ENCODE measurements at regions not wholly inside any gene's neighbourhood (a gene's known extent, or its start where the extent isn't known, plus 50 kb on each side); places are given as distances from the start of the nearest gene placed in this dataset.

- TF ChIP-seq CTCF (IDR thresholded peaks at IDR 0.05) = no peak
- no peak for TF ChIP-seq EZH2 (IDR thresholded peaks at IDR 0.05; ENCODE audit: borderline replicate concordance, insufficient read depth, low read depth, low read length, poor library complexity, severe bottlenecking)
- no peak overlapping the region for H3K9ac ChIP-seq (ENCODE audit: low read length)
- WGBS (ENCODE audit: insufficient coverage) = no CpG with 5 or more reads among the region's 3 CpGs
- ChIA-PET POLR2A (no interaction called here), CTCF (interaction anchor here (0.5 kb wide), 1 partner anchor 462 kb away, joined by 3 read pairs; no protein-coding TSS in a partner anchor)
- no peak for ATAC-seq (ENCODE audit: low read depth)
- no peak for DNase-seq
- H3K27me3 ChIP-seq (replicated peaks in 1 of 4; ENCODE audit: control extremely low read depth in 1 of 4, control insufficient read depth in 3 of 4, insufficient read depth in 4 of 4, low read length in 3 of 4) = no peaks in the 10 kb centered on the region
- Mint-ChIP-seq H3K27me3 (no peaks in the 10 kb centered on the region), H3K9me3 (ENCODE audit: insufficient read depth) (no peaks in the 10 kb centered on the region), H3K4me1 (no peaks in the 10 kb centered on the region), H3K27ac (no peak overlapping the region), H3K4me3 (no peak overlapping the region)
- H3K4me3 ChIP-seq (ENCODE audit: control extremely low read depth in 1 of 5, extremely low read depth in 1 of 5, insufficient read depth in 1 of 5, low read depth in 2 of 5, low read length in 4 of 5) = no peak overlapping the region
- H3K36me3 ChIP-seq (replicated peaks in 1 of 2; ENCODE audit: control extremely low read depth in 1 of 2, control insufficient read depth in 1 of 2, extremely low read depth in 1 of 2, insufficient read depth in 2 of 2, low read length in 1 of 2) = no peaks in the 10 kb centered on the region
- H3K9me3 ChIP-seq (ENCODE audit: control extremely low read depth in 1 of 3, control insufficient read depth in 2 of 3, insufficient read depth in 1 of 3, low read length in 2 of 3) = no peaks in the 10 kb centered on the region
- no peaks in the 10 kb centered on the region for H3K79me2 ChIP-seq (ENCODE audit: control insufficient read depth, insufficient read depth, low read length)
- H3K4me2 ChIP-seq (replicated peaks; ENCODE audit: low read depth, low read length, poor library complexity, severe bottlenecking) = no peak overlapping the region
- no peaks in the 10 kb centered on the region for H3K4me1 ChIP-seq (ENCODE audit: control insufficient read depth in 2 of 2, insufficient read depth in 2 of 2, low read length in 2 of 2)
- intact Hi-C loops (cut with micrococcal nuclease) = no loop called here
- no peak overlapping the region for H3K27ac ChIP-seq (ENCODE audit: low read length in 2 of 2)
- no peak overlapping the region for H2AFZ ChIP-seq (ENCODE audit: insufficient read depth, low read depth, low read length, poor library complexity, severe bottlenecking)
- H4K20me1 ChIP-seq (ENCODE audit: control insufficient read depth, insufficient read depth, low read length, poor library complexity, severe bottlenecking) = no peaks in the 10 kb centered on the region
Observed at GRCh38 chr9:107782381-107782780, 292.8 kb upstream of the KLF4 start.

- Mint-ChIP-seq H3K4me3 (no peak overlapping the region), H3K27me3 (no peaks in the 10 kb centered on the region), H3K9me3 (ENCODE audit: insufficient read depth) (no peaks in the 10 kb centered on the region), H3K27ac (no peak overlapping the region), H3K4me1 (no peaks in the 10 kb centered on the region)
- Histone ChIP-seq H3K4me3 (ENCODE audit: control extremely low read depth in 1 of 5, extremely low read depth in 1 of 5, insufficient read depth in 1 of 5, low read depth in 2 of 5, low read length in 4 of 5) (no peak overlapping the region), H3K4me2 (replicated peaks; ENCODE audit: low read depth, low read length, poor library complexity, severe bottlenecking) (no peak overlapping the region), H3K27me3 (replicated peaks in 1 of 4; ENCODE audit: control extremely low read depth in 1 of 4, control insufficient read depth in 3 of 4, insufficient read depth in 4 of 4, low read length in 3 of 4) (no peaks in the 10 kb centered on the region), H2AFZ (ENCODE audit: insufficient read depth, low read depth, low read length, poor library complexity, severe bottlenecking) (no peak overlapping the region), H3K36me3 (replicated peaks in 1 of 2; ENCODE audit: control extremely low read depth in 1 of 2, control insufficient read depth in 1 of 2, extremely low read depth in 1 of 2, insufficient read depth in 2 of 2, low read length in 1 of 2) (no peaks in the 10 kb centered on the region), H3K4me1 (ENCODE audit: control insufficient read depth in 2 of 2, insufficient read depth in 2 of 2, low read length in 2 of 2) (no peaks in the 10 kb centered on the region), H4K20me1 (ENCODE audit: control insufficient read depth, insufficient read depth, low read length, poor library complexity, severe bottlenecking) (no peaks in the 10 kb centered on the region), H3K27ac (ENCODE audit: low read length in 2 of 2) (no peak overlapping the region), H3K79me2 (ENCODE audit: control insufficient read depth, insufficient read depth, low read length) (no peaks in the 10 kb centered on the region), H3K9ac (ENCODE audit: low read length) (no peak overlapping the region), H3K9me3 (ENCODE audit: control extremely low read depth in 1 of 3, control insufficient read depth in 2 of 3, insufficient read depth in 1 of 3, low read length in 2 of 3) (no peaks in the 10 kb centered on the region)
- 86% methylated on average over 2 of the region's 3 CpGs for WGBS (ENCODE audit: insufficient coverage)
- ATAC-seq (ENCODE audit: low read depth) (no peak), DNase-seq (no peak)
- POLR2A ChIA-PET = no interaction called here
- TF ChIP-seq CTCF (IDR thresholded peaks at IDR 0.05) (no peak), EZH2 (IDR thresholded peaks at IDR 0.05; ENCODE audit: borderline replicate concordance, insufficient read depth, low read depth, low read length, poor library complexity, severe bottlenecking) (no peak)
- CTCF ChIA-PET = interaction anchor here (0.6 to 1.2 kb wide), 2 partner anchors 8 to 228 kb away, joined by 3 read pairs; no protein-coding TSS in a partner anchor
- intact Hi-C loops (cut with micrococcal nuclease) = no loop called here
Observed at GRCh38 chr9:107780960-107781359, 291.4 kb upstream of the KLF4 start.

Data from B cell (primary cell).